Stomach (tissue), 8 donors: ENCODE measurements at regions not wholly inside any gene's neighbourhood (a gene's known extent, or its start where the extent isn't known, plus 50 kb on each side); places are given as distances from the start of the nearest gene placed in this dataset.
"Not testable (repeated sequence)": the region's sequence is repeated elsewhere in the genome, so short reads cannot be mapped to it uniquely, and the experiment has no call there.

Source experiments
- DNase-seq, 2 donors: peaks; one replicate each; pipeline versions ENCODE4 v3.0.0 to v3.0.0-alpha.2; 2013 to 2019
- H3K27ac ChIP-seq, 5 donors: fragments of 200-600 bp in 4 of 5; sonication (generic) in 4 of 5; one replicate each; pipeline ENCODE4 v1.5.1; 2013 to 2019; ENCODE audit warnings: mild to moderate bottlenecking in 1 of 5, moderate library complexity in 1 of 5
- H3K27me3 ChIP-seq, 3 donors: fragments of 200-600 bp; sonication (generic); one replicate each; pipeline ENCODE4 v1.5.1; 2017 to 2019; ENCODE audit warnings: mixed run types in 1 of 3
- H3K36me3 ChIP-seq, 4 donors: fragments of 200-600 bp; sonication (generic); 1 replicate in 3 of 4; 2 replicates in 1 of 4; pipeline ENCODE4 v1.5.1; 2016 to 2019
- H3K4me1 ChIP-seq, 4 donors: fragments of 200-600 bp; sonication (generic); one replicate each; pipeline ENCODE4 v1.5.1; 2016 to 2019
- H3K4me3 ChIP-seq, 4 donors: fragments of 200-600 bp; sonication (generic) in 3 of 4; one replicate each; pipeline ENCODE4 v1.5.1; 2016 to 2019; ENCODE audit warnings: mild to moderate bottlenecking in 1 of 4
- H3K9me3 ChIP-seq, 4 donors: fragments of 200-600 bp; sonication (generic); one replicate each; pipeline ENCODE4 v1.5.1; 2016 to 2019
- EP300 ChIP-seq: sonication (generic); formaldehyde crosslinking; IDR thresholded peaks from one replicate; pipeline ENCODE4 v1.6.1; 2017; ENCODE audit warnings: antibody characterized with exemption
- POLR2A ChIP-seq, 4 donors: fragments of 450-650 bp; IDR thresholded peaks; one replicate each; pipeline ENCODE4 v1.6.1; 2016; ENCODE audit warnings: antibody characterized with exemption in 4 of 4, control low read depth in 2 of 4, mild to moderate bottlenecking in 1 of 4, moderate library complexity in 1 of 4
- POLR2AphosphoS5 ChIP-seq, 3 donors: sonication (generic); formaldehyde crosslinking; IDR thresholded peaks; one replicate each; pipeline ENCODE4 v1.6.1; 2016; ENCODE audit warnings: antibody characterized with exemption in 3 of 3
- WGBS, 5 donors: extraction: QIAGEN DNeasy Blood & Tissue Kit in 3 of 5; methylation state at CpG; one replicate each; pipeline versions ENCODE4 v1.1.5 to v1.1.7; 2013 to 2018; 5-methylcytosine and 5-hydroxymethylcytosine counted together
- intact Hi-C: fragments of 100-400 bp; cut with DNase I; formaldehyde crosslinking; loops from one replicate; pipeline ENCODE4 v1.15.1; 2023; ENCODE audit warnings: low total_unique reads
- TF ChIP-seq, protein P1 (sequence below), 7 experiments: fragments of 450-650 bp in 4 of 7; fragments of 200-600 bp in 3 of 7; sonication (generic) in 3 of 7; IDR thresholded peaks; one replicate each; pipeline ENCODE4 v1.5.1; 2016 to 2019; ENCODE audit warnings: antibody characterized with exemption in 7 of 7, control low read depth in 2 of 7, mild to moderate bottlenecking in 1 of 7
- donor health status: healthy with polysubstance abuse.
- donor health status: Bipolar disorder and iron deficiency.
- donor health status: healthy.

DNA sequence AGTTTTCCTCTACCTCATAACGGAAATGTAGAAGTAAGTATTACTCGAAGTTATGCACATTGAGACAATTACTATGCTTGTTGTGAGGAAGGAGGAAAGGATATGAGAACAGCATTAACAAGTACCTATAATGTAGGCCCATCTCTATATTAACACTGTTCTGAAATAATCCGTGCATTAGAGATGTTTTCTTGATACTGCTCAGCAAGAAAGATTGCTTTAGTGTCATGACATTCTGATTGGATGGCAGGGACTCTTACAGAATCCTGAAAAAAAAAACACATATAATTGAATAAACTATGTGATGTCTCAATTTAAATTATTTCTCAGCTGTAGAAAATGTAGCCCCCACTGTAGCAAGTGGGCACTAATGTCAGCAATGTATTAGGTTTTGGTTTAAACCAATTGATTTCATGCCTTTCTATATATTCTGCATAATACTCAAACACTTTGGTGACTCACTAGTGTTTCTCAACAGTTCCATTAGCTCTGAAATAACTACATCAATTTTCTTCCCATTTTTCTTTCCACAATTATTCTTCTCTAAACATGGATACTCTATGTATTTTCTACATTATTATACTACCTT is 598.3 kb upstream of the BCHE start:
- Histone ChIP-seq H3K9me3 (no peaks in the 10 kb centered on the region), H3K4me3 (no peak overlapping the region), H3K27ac (no peak overlapping the region), H3K4me1 (no peaks in the 10 kb centered on the region), H3K36me3 (no peaks in the 10 kb centered on the region), H3K27me3 (no peaks in the 10 kb centered on the region)
- intact Hi-C loops = no loop called here
- DNase-seq = no peak
- TF ChIP-seq EP300 = no peak
- no peak for TF ChIP-seq POLR2A (IDR thresholded peaks at IDR 0.05)
- no peak for TF ChIP-seq POLR2AphosphoS5 (IDR thresholded peaks at IDR 0.05)
- TF ChIP-seq, protein P1, sequence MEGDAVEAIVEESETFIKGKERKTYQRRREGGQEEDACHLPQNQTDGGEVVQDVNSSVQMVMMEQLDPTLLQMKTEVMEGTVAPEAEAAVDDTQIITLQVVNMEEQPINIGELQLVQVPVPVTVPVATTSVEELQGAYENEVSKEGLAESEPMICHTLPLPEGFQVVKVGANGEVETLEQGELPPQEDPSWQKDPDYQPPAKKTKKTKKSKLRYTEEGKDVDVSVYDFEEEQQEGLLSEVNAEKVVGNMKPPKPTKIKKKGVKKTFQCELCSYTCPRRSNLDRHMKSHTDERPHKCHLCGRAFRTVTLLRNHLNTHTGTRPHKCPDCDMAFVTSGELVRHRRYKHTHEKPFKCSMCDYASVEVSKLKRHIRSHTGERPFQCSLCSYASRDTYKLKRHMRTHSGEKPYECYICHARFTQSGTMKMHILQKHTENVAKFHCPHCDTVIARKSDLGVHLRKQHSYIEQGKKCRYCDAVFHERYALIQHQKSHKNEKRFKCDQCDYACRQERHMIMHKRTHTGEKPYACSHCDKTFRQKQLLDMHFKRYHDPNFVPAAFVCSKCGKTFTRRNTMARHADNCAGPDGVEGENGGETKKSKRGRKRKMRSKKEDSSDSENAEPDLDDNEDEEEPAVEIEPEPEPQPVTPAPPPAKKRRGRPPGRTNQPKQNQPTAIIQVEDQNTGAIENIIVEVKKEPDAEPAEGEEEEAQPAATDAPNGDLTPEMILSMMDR (IDR thresholded peaks at IDR 0.05) = no peak
- WGBS, 5 donors = 81 to 90% (median 88%) methylated on average over 3 of the region's 3 CpGs

DNA sequence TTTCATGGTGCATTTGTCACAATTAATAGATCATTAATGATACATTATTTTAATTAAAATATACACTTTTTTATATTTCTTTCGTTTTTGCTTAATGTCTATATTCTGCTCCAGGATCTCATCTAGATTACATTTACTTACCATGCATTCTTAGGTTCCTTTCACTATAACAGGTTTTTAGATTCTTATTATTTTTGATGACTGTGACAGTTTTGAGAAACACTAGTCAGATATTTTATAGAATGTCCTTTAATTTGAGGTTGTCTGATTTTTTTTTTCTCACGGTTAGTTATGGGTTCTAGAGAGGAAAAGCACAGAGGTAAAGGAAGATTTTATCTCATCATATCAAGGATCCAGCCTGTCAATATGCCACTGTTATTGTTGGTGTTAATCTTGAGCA is 595.8 kb upstream of the BCHE start:
- 63 to 74% (median 69%) methylated on average over 2 of the region's 2 CpGs for WGBS, 5 donors
- intact Hi-C loops = no loop called here
- no peak overlapping the region for H3K27ac ChIP-seq

DNA sequence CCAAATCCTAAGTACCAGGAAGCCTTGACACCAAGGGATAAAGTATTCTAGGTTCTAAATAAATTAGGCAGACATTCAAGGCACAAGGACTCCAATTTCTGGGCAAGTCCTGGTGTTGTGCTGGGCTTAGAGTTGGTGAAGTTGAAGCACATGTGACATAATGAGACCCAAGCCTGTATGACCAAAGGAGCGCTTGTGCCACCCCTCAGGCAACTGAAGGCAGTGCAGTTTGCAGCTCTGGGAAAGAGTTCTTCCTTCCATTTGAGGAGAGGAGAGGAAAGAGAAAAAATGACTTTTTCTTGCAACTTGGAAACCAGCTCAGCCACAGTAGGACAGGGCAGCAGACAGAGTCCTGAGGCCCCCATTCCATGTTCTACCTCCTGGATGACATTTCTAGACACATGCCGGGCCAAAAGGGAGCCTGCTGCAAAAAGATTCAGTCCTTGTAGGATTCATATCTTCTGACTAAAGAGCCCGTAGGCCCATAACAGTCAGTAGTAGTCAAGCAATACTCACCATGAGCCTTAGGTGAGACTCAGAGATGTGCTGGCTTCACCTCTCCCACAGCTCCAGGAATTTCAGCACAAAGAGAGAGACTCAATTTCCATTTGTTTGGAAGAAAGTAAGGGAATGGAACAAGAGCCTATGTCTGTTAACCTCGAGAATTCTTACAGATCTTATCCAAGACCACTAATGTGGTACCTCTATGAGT is 588.8 kb upstream of the BCHE start:
- no peak for DNase-seq

More for the DNA sequence above, 595.8 kb upstream of the BCHE start:
- H3K27me3 ChIP-seq = no peaks in the 10 kb centered on the region
- no peak for TF ChIP-seq POLR2AphosphoS5 (IDR thresholded peaks at IDR 0.05)
- no peaks in the 10 kb centered on the region for H3K36me3 ChIP-seq
- no peaks in the 10 kb centered on the region for H3K9me3 ChIP-seq
- no peak overlapping the region for H3K4me3 ChIP-seq
- no peaks in the 10 kb centered on the region for H3K4me1 ChIP-seq
- DNase-seq = no peak

DNA sequence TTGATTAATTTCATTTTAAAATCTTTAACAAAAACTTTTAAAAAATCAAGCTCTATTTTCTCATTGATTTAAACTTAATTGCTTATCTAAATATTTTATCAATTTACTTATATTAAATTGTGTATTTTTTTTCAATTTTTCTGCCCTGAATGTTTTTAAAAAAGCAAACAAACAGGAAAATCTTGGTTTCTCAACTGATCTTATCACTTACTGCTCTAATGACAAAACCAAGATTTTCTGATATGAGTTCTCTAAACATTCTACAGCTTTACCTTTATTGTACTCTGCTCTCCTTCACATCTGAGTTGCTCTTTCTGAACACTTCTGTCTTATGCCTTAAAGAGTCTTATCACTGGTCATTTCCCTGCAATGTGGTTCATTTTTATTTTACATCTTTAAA is 587.8 kb upstream of the BCHE start:
- H3K36me3 ChIP-seq = no peaks in the 10 kb centered on the region
- H3K4me1 ChIP-seq = no peaks in the 10 kb centered on the region
- peaks cover 0 to 28% (median 6%) of the 10 kb centered on the region in 4 donors for H3K9me3 ChIP-seq
- no peak for DNase-seq
- H3K27me3 ChIP-seq = no peaks in the 10 kb centered on the region
- intact Hi-C loops = no loop called here
- H3K4me3 ChIP-seq = no peak overlapping the region
- TF ChIP-seq POLR2A (IDR thresholded peaks at IDR 0.05) = no peak
- TF ChIP-seq POLR2AphosphoS5 (IDR thresholded peaks at IDR 0.05) = no peak
- TF ChIP-seq, protein P1 (IDR thresholded peaks at IDR 0.05) = no peak
- TF ChIP-seq EP300 = no peak
- H3K27ac ChIP-seq = no peak overlapping the region

More for the DNA sequence above, 588.8 kb upstream of the BCHE start:
- TF ChIP-seq, protein P1 (IDR thresholded peaks at IDR 0.05) = no peak
- intact Hi-C loops = no loop called here
- Histone ChIP-seq H3K4me3 (no peak overlapping the region), H3K27ac (no peak overlapping the region), H3K4me1 (no peaks in the 10 kb centered on the region), H3K9me3 (peaks cover 0 to 28% (median 6%) of the 10 kb centered on the region in 4 donors), H3K27me3 (no peaks in the 10 kb centered on the region), H3K36me3 (no peaks in the 10 kb centered on the region)
- WGBS, 5 donors = 81 to 92% (median 85%) methylated on average over 4 of the region's 4 CpGs

DNA sequence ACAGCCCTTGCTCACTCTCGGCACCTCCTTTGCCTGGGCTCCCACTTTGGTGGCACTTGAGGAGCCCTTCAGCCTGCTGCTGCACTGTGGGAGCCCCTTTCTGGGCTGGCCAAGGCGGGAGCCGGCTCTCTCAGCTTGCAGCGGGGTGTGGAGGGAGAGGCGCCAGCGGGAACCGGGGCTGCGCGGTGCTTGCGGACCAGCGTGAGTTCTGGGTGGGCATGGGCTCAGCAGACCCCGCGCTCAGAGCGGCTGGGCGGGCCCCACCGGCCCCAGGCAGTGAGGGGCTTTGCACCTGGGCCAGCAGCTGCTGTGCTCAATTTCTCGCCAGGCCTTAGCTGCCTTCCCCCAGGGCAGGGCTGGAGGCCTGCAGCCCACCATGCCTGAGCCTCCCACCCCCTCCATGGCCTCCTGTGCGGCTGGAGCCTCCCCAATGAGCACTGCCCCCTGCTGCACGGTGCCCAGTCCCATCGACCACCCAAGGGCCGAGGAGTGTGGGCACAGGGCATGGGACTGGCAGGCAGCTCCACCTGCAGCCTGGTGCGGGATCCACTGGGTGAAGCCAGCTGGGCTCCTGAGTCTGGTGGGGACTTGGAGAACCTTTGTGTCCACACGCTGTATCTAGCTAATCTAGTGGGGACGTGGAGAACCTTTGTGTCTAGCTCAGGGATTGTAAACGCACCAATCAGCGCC is 586.7 kb upstream of the BCHE start:
- intact Hi-C loops, DNase-seq: not testable (repeated sequence)

More for the DNA sequence above, 586.7 kb upstream of the BCHE start:
- WGBS, 5 donors = 91 to 100% (median 93%) methylated on average over 6 to 26 of the region's 26 CpGs
- peaks cover 0 to 35% (median 8%) of the 10 kb centered on the region in 4 donors for H3K9me3 ChIP-seq
- not testable (repeated sequence) for H3K27me3 ChIP-seq, H3K27ac ChIP-seq, H3K4me1 ChIP-seq, H3K4me3 ChIP-seq, H3K36me3 ChIP-seq
